ENCODE measurements at regions not wholly inside any gene's neighbourhood (a gene's known extent, or its start where the extent isn't known, plus 50 kb on each side); places are given as distances from the start of the nearest gene placed in this dataset.

- H3K36me3 ChIP-seq (ENCODE audit: control insufficient read depth in 2 of 2, insufficient read depth in 2 of 2, low read length in 2 of 2) = no peaks in the 10 kb centered on the region
- H3K4me1 ChIP-seq (ENCODE audit: control insufficient read depth, insufficient read depth, low read length) = no peaks in the 10 kb centered on the region
- H3K9me3 ChIP-seq (ENCODE audit: control insufficient read depth in 2 of 2, low read length in 2 of 2) = no peaks in the 10 kb centered on the region
- no peak overlapping the region for H3K27ac ChIP-seq (ENCODE audit: low read length)
- no peaks in the 10 kb centered on the region for H3K27me3 ChIP-seq (ENCODE audit: control insufficient read depth in 1 of 2, insufficient read depth in 2 of 2, low read length in 2 of 2)
- no peak overlapping the region for H3K4me3 ChIP-seq (ENCODE audit: low read length in 2 of 2)
- H3K9ac ChIP-seq (ENCODE audit: low read length in 2 of 2) = no peak overlapping the region
These were observed 1633.8 kb downstream of the MAT2B start for GRCh38 chr5:165139262-165139661.

- Histone ChIP-seq H3K36me3 (ENCODE audit: control insufficient read depth in 2 of 2, insufficient read depth in 2 of 2, low read length in 2 of 2) (no peaks in the 10 kb centered on the region), H3K27me3 (ENCODE audit: control insufficient read depth in 1 of 2, insufficient read depth in 2 of 2, low read length in 2 of 2) (no peaks in the 10 kb centered on the region), H3K27ac (ENCODE audit: low read length) (no peak overlapping the region), H3K9me3 (ENCODE audit: control insufficient read depth in 2 of 2, low read length in 2 of 2) (no peaks in the 10 kb centered on the region), H3K4me3 (ENCODE audit: low read length in 2 of 2) (no peak overlapping the region), H3K4me1 (ENCODE audit: control insufficient read depth, insufficient read depth, low read length) (no peaks in the 10 kb centered on the region), H3K9ac (ENCODE audit: low read length in 2 of 2) (no peak overlapping the region)
These were observed 1634.3 kb downstream of the MAT2B start for GRCh38 chr5:165139721-165140120.

- Histone ChIP-seq H3K27ac (ENCODE audit: low read length) (no peak overlapping the region), H3K9ac (ENCODE audit: low read length in 2 of 2) (no peak overlapping the region), H3K4me1 (ENCODE audit: control insufficient read depth, insufficient read depth, low read length) (no peaks in the 10 kb centered on the region), H3K9me3 (ENCODE audit: control insufficient read depth in 2 of 2, low read length in 2 of 2) (no peaks in the 10 kb centered on the region), H3K36me3 (ENCODE audit: control insufficient read depth in 2 of 2, insufficient read depth in 2 of 2, low read length in 2 of 2) (no peaks in the 10 kb centered on the region), H3K27me3 (ENCODE audit: control insufficient read depth in 1 of 2, insufficient read depth in 2 of 2, low read length in 2 of 2) (no peaks in the 10 kb centered on the region), H3K4me3 (ENCODE audit: low read length in 2 of 2) (no peak overlapping the region)
These were observed 1638.3 kb downstream of the MAT2B start for GRCh38 chr5:165143741-165144140.

GRCh38 chr5:165149431-165149830 lies 1644.0 kb downstream of the MAT2B start:
- Histone ChIP-seq H3K9me3 (ENCODE audit: control insufficient read depth in 2 of 2, low read length in 2 of 2) (no peaks in the 10 kb centered on the region), H3K27ac (ENCODE audit: low read length) (no peak overlapping the region), H3K36me3 (ENCODE audit: control insufficient read depth in 2 of 2, insufficient read depth in 2 of 2, low read length in 2 of 2) (no peaks in the 10 kb centered on the region), H3K9ac (ENCODE audit: low read length in 2 of 2) (no peak overlapping the region), H3K4me1 (ENCODE audit: control insufficient read depth, insufficient read depth, low read length) (no peaks in the 10 kb centered on the region), H3K4me3 (ENCODE audit: low read length in 2 of 2) (no peak overlapping the region), H3K27me3 (ENCODE audit: control insufficient read depth in 1 of 2, insufficient read depth in 2 of 2, low read length in 2 of 2) (no peaks in the 10 kb centered on the region)

GRCh38 chr5:165152058-165152457 lies 1646.6 kb downstream of the MAT2B start:
- Histone ChIP-seq H3K4me1 (ENCODE audit: control insufficient read depth, insufficient read depth, low read length) (no peaks in the 10 kb centered on the region), H3K4me3 (ENCODE audit: low read length in 2 of 2) (no peak overlapping the region), H3K9ac (ENCODE audit: low read length in 2 of 2) (no peak overlapping the region), H3K9me3 (ENCODE audit: control insufficient read depth in 2 of 2, low read length in 2 of 2) (no peaks in the 10 kb centered on the region), H3K36me3 (ENCODE audit: control insufficient read depth in 2 of 2, insufficient read depth in 2 of 2, low read length in 2 of 2) (no peaks in the 10 kb centered on the region), H3K27ac (ENCODE audit: low read length) (no peak overlapping the region), H3K27me3 (ENCODE audit: control insufficient read depth in 1 of 2, insufficient read depth in 2 of 2, low read length in 2 of 2) (no peaks in the 10 kb centered on the region)

- no peaks in the 10 kb centered on the region for H3K36me3 ChIP-seq (ENCODE audit: control insufficient read depth in 2 of 2, insufficient read depth in 2 of 2, low read length in 2 of 2)
- no peaks in the 10 kb centered on the region for H3K9me3 ChIP-seq (ENCODE audit: control insufficient read depth in 2 of 2, low read length in 2 of 2)
- no peaks in the 10 kb centered on the region for H3K4me1 ChIP-seq (ENCODE audit: control insufficient read depth, insufficient read depth, low read length)
- H3K27ac ChIP-seq (ENCODE audit: low read length) = no peak overlapping the region
- H3K27me3 ChIP-seq (ENCODE audit: control insufficient read depth in 1 of 2, insufficient read depth in 2 of 2, low read length in 2 of 2) = no peaks in the 10 kb centered on the region
- no peak overlapping the region for H3K4me3 ChIP-seq (ENCODE audit: low read length in 2 of 2)
- H3K9ac ChIP-seq (ENCODE audit: low read length in 2 of 2) = no peak overlapping the region
These were observed 1651.8 kb downstream of the MAT2B start for GRCh38 chr5:165157219-165157618.

GRCh38 chr5:165161204-165161603 lies 1655.8 kb downstream of the MAT2B start:
- Histone ChIP-seq H3K9me3 (ENCODE audit: control insufficient read depth in 2 of 2, low read length in 2 of 2) (no peaks in the 10 kb centered on the region), H3K9ac (ENCODE audit: low read length in 2 of 2) (no peak overlapping the region), H3K4me3 (ENCODE audit: low read length in 2 of 2) (no peak overlapping the region), H3K4me1 (ENCODE audit: control insufficient read depth, insufficient read depth, low read length) (no peaks in the 10 kb centered on the region), H3K36me3 (ENCODE audit: control insufficient read depth in 2 of 2, insufficient read depth in 2 of 2, low read length in 2 of 2) (no peaks in the 10 kb centered on the region), H3K27ac (ENCODE audit: low read length) (no peak overlapping the region), H3K27me3 (ENCODE audit: control insufficient read depth in 1 of 2, insufficient read depth in 2 of 2, low read length in 2 of 2) (no peaks in the 10 kb centered on the region)

- no peaks in the 10 kb centered on the region for H3K9me3 ChIP-seq (ENCODE audit: control insufficient read depth in 2 of 2, low read length in 2 of 2)
- no peak overlapping the region for H3K4me3 ChIP-seq (ENCODE audit: low read length in 2 of 2)
- no peaks in the 10 kb centered on the region for H3K4me1 ChIP-seq (ENCODE audit: control insufficient read depth, insufficient read depth, low read length)
- H3K36me3 ChIP-seq (ENCODE audit: control insufficient read depth in 2 of 2, insufficient read depth in 2 of 2, low read length in 2 of 2) = no peaks in the 10 kb centered on the region
- no peak overlapping the region for H3K9ac ChIP-seq (ENCODE audit: low read length in 2 of 2)
- H3K27ac ChIP-seq (ENCODE audit: low read length) = no peak overlapping the region
- H3K27me3 ChIP-seq (ENCODE audit: control insufficient read depth in 1 of 2, insufficient read depth in 2 of 2, low read length in 2 of 2) = no peaks in the 10 kb centered on the region
These were observed 1658.4 kb downstream of the MAT2B start for GRCh38 chr5:165163861-165164260.

- no peak overlapping the region for H3K9ac ChIP-seq (ENCODE audit: low read length in 2 of 2)
- no peak overlapping the region for H3K27ac ChIP-seq (ENCODE audit: low read length)
- H3K4me3 ChIP-seq (ENCODE audit: low read length in 2 of 2) = no peak overlapping the region
- H3K9me3 ChIP-seq (ENCODE audit: control insufficient read depth in 2 of 2, low read length in 2 of 2) = no peaks in the 10 kb centered on the region
- H3K27me3 ChIP-seq (ENCODE audit: control insufficient read depth in 1 of 2, insufficient read depth in 2 of 2, low read length in 2 of 2) = no peaks in the 10 kb centered on the region
- no peaks in the 10 kb centered on the region for H3K4me1 ChIP-seq (ENCODE audit: control insufficient read depth, insufficient read depth, low read length)
- no peaks in the 10 kb centered on the region for H3K36me3 ChIP-seq (ENCODE audit: control insufficient read depth in 2 of 2, insufficient read depth in 2 of 2, low read length in 2 of 2)
These were observed 1668.2 kb downstream of the MAT2B start for GRCh38 chr5:165173651-165174050.

GRCh38 chr5:165175041-165175440 lies 1669.6 kb downstream of the MAT2B start:
- H3K9me3 ChIP-seq (ENCODE audit: control insufficient read depth in 2 of 2, low read length in 2 of 2) = no peaks in the 10 kb centered on the region
- no peak overlapping the region for H3K4me3 ChIP-seq (ENCODE audit: low read length in 2 of 2)
- no peak overlapping the region for H3K9ac ChIP-seq (ENCODE audit: low read length in 2 of 2)
- no peaks in the 10 kb centered on the region for H3K4me1 ChIP-seq (ENCODE audit: control insufficient read depth, insufficient read depth, low read length)
- no peaks in the 10 kb centered on the region for H3K27me3 ChIP-seq (ENCODE audit: control insufficient read depth in 1 of 2, insufficient read depth in 2 of 2, low read length in 2 of 2)
- H3K27ac ChIP-seq (ENCODE audit: low read length) = no peak overlapping the region
- H3K36me3 ChIP-seq (ENCODE audit: control insufficient read depth in 2 of 2, insufficient read depth in 2 of 2, low read length in 2 of 2) = no peaks in the 10 kb centered on the region

- Histone ChIP-seq H3K4me1 (ENCODE audit: control insufficient read depth, insufficient read depth, low read length) (no peaks in the 10 kb centered on the region), H3K9me3 (ENCODE audit: control insufficient read depth in 2 of 2, low read length in 2 of 2) (no peaks in the 10 kb centered on the region), H3K4me3 (ENCODE audit: low read length in 2 of 2) (no peak overlapping the region), H3K27me3 (ENCODE audit: control insufficient read depth in 1 of 2, insufficient read depth in 2 of 2, low read length in 2 of 2) (no peaks in the 10 kb centered on the region), H3K27ac (ENCODE audit: low read length) (no peak overlapping the region), H3K9ac (ENCODE audit: low read length in 2 of 2) (no peak overlapping the region), H3K36me3 (ENCODE audit: control insufficient read depth in 2 of 2, insufficient read depth in 2 of 2, low read length in 2 of 2) (no peaks in the 10 kb centered on the region)
These were observed 1678.8 kb downstream of the MAT2B start for GRCh38 chr5:165184183-165184582.

GRCh38 chr5:165185716-165186115 lies 1680.3 kb downstream of the MAT2B start:
- no peak overlapping the region for H3K9ac ChIP-seq (ENCODE audit: low read length in 2 of 2)
- H3K27ac ChIP-seq (ENCODE audit: low read length) = no peak overlapping the region
- H3K4me3 ChIP-seq (ENCODE audit: low read length in 2 of 2) = no peak overlapping the region
- no peaks in the 10 kb centered on the region for H3K9me3 ChIP-seq (ENCODE audit: control insufficient read depth in 2 of 2, low read length in 2 of 2)
- no peaks in the 10 kb centered on the region for H3K4me1 ChIP-seq (ENCODE audit: control insufficient read depth, insufficient read depth, low read length)
- H3K27me3 ChIP-seq (ENCODE audit: control insufficient read depth in 1 of 2, insufficient read depth in 2 of 2, low read length in 2 of 2) = no peaks in the 10 kb centered on the region
- H3K36me3 ChIP-seq (ENCODE audit: control insufficient read depth in 2 of 2, insufficient read depth in 2 of 2, low read length in 2 of 2) = no peaks in the 10 kb centered on the region

All from stomach smooth muscle (tissue), 2 donors.